Dedifferentiated amniotic fluid mesenchymal stem cell (primary cell): ENCODE measurements at regions not wholly inside any gene's neighbourhood (a gene's known extent, or its start where the extent isn't known, plus 50 kb on each side); places are given as distances from the start of the nearest gene placed in this dataset.
A peak's percentile ranks its signal among the peaks of the same experiment; 100 is the strongest.

Experiments
- DNase-seq: peaks from one replicate; pipeline ENCODE4 v3.0.0-alpha.2; 2016; ENCODE audit errors: extremely low spot score

DNA sequence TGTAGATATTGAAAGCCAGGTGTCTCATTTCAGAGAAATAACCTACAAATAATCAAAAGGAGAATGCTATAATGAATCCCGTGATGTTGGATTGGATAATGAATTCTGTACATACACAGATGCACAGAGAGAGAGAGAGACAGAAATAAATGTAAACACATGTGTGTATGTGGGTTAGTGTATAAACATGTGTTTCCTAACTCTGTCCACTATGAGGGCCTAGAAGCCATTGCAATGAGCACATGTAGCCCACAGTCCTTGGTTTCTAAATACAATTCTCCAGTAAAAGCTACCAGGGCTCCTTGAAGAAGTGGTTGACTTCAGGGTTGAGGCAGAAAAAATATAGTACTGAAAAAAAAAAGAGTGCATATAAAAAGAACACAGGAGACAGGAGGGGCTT lies 109.5 kb downstream of the INHBB start:
- DNase-seq, result no peak

DNA sequence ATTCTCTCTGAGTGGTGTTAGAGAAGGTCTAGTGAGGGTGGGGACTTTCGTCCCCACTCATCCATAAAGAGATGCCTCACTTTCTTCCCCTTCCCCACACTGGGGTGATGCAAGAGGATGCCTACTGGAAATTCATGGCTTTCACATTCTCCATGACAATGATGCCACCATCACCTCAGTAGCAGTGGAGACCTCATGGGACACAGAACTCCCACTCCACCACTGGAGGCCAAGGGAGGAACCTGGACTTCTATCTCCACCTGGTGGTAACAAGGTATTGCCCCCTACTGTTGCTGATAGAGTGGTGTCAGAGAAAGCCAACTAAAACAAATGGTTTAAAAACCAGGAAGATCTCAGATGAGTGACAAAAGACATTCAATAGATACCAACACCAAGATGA lies 110.9 kb downstream of the INHBB start:
- DNase-seq, result no peak

DNA sequence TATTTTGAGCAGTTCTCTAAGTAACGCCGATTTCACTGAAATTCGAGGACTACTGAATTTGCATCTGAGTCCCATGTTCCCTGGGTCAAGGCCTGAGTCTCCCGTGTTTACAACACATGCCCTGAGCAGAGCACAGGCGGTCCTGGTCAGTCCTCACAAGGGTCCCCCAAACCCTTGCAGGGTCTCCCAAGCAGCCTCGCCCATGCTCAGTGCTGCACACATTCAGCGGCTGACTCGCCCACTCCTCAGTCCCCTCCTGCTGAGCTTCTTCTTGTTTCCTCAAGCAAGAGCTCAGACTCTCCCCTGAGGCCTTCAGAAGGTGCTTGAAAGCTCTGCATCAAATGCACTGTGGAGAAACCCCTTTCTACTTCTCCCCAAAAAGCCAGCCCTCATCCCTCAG lies 114.6 kb downstream of the INHBB start:
- DNase-seq, result no peak

DNA sequence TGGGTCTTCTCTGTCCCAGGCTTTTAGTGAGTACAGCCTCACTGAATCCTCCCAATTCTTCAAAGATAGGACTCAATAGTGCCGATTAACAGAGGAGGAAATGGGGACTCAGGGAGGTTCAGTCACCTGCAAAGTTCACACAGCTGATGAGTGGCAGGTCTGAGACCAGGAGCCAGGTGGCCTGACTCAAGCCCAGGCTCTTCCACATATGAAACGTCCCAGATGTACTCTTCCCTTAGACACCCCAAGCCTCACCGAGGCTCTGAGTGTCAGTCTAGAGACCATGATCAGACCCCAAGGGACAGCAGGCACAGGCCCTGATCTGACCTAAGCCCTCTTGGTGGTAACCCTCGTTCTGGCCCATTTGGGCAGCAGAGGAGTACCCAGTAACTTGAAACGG lies 115.2 kb downstream of the INHBB start:
- DNase-seq, result no peak

DNA sequence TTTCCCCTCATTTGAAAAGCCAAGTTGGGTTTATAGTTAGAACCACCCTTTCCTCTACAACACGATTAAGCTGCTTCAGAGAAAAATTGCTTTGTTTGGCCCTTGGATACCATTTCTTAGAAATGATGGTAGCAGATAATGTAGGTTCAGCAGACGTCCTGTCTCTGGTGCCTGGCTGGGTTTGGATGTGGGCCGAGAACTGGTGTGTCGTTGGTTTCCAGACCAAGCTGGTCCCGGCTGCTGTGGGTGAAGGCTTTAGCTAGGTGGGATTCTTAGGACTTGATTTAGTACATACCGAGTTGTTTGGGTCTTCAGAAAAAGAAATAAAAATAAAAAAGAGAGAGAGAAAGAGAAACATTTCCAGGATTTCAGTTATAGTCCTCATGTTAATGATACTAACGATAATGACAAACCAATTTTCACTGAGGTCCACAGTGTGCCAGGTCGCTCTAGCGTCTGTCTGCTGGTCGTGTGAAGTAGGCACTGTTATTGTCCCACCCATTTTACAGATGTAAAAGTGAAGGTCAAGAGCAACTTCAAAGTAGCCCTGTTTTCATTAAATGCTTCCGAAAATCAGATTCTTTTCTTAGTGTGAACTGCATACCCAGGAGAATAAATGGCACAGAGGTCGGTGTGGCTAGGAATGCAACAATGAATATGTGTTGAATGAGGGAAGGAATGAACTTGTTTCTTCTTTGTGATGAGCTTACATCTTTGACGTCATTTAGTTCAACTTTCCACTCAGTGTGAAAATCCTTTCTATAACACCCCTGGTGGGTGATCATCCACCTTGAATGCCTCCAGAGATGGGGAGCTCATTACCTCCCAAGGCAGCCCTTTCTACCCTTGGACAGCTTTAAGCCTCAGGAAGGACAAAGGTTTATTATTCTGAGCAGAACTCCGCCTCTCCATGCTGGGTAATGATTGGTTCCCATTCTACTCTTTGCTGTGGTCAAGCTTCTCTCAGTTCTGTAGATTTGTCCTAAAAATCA lies 115.9 kb downstream of the INHBB start:
- DNase-seq, result no peak

DNA sequence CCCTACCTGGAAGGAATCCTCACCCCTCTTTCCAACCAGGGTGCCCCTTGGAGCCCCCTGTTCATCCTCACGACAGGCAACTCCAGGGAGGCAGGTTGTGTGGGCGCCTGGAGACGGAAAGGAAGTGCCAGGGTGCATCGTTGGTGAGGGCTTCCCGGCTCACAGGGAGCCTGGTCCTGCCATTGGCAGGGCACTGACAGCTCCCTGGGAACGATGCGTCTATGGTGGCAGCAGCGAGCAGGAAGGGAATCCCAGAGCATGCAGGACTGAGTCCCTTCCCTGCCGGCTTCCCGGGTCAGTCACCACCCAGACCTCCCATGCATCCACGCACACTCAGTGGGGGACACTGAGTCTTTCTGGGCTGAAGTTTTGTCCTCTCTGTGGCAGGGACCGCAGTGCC lies 117.6 kb downstream of the INHBB start:
- no peak for DNase-seq

DNA sequence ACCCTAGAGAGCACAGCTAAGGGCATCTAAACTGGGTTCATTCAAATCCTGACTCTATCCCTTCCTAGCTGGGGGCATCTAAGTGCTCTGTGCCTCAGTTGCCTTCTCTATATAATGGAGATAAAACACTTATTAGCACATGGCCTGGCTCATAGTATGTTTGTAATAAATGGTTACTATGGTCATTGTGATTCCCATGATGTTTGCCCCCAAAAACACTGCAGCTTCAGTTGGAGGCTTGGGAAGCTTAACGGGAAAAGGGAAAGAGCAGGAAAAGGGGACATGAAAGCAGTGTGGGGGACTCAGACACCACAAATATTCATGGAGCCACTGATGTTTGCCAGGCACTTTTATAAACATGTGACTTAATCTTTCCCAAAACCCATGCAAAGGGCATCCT lies 118.1 kb downstream of the INHBB start:
- no peak for DNase-seq

DNA sequence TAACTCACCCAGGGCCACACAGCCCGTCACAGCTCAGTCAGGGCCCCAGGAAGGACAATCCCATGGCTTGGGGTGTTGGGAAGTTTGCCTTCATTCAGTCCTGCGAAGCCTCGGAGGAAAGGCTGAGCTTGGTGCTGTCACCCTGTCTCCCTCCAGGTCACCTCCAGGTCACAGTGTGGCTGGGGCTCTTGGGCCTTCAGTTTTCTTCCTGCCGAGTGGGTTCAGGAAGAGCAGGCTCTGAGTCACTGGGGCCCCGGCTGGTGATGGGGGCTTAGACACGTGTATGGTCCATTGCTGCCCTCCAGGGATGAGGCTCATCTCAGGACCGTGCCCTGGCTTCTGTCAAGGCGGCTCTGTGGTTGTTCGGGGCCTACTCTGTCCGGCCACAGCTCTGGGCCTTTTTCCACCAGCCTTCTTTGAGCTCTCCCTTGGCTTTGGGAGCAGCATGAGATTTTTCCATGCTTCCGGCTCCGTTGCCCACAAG lies 118.6 kb downstream of the INHBB start:
- DNase-seq, result no peak

DNA sequence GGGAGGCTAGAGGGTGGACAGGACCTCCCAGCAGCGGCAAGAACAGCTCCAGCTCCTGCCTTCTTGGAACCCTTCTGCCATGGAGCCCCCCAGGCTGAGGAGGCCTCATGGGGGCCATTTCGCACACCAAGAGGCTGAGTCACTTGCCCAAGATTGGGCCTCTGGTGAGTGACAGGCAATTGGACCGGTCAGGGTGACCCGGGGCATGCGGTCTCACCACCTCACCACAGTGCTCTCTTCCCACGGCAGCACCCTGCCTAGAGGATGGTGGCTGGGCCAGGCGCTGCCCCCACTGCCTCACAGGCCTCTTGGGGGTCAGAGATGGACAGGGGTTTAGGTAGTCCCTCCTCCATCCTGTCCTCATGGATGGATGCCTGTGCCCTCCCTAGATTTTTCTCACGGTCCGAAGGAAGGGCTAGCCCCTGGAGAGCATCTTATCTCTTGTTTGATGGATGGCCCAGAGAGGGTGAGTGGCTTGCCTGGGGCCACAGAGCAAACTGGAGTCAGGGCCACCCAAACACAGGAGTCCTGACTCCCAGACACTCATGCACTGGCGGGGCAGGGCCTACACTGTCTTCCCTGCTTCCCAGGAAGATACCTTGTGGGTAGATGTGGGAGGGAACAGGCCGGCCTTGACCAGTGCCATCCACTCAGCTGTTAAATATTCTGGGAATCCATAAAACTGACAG lies 119.2 kb downstream of the INHBB start:
- DNase-seq, result no peak

DNA sequence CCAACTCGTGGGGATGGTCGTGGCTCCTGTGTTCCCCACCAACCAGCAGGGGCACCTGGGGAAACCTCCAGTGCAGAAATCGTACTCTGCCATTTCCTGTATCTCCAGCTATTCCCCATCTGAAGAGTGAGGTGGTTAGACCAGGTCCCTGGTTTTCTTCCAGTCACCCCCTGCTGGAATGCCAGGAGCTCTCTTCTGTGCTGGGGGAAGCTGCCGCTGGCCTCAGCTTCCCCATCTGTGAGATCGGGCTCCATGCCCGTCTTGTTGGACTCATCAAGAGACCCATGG lies 119.7 kb downstream of the INHBB start:
- DNase-seq, result no peak

DNA sequence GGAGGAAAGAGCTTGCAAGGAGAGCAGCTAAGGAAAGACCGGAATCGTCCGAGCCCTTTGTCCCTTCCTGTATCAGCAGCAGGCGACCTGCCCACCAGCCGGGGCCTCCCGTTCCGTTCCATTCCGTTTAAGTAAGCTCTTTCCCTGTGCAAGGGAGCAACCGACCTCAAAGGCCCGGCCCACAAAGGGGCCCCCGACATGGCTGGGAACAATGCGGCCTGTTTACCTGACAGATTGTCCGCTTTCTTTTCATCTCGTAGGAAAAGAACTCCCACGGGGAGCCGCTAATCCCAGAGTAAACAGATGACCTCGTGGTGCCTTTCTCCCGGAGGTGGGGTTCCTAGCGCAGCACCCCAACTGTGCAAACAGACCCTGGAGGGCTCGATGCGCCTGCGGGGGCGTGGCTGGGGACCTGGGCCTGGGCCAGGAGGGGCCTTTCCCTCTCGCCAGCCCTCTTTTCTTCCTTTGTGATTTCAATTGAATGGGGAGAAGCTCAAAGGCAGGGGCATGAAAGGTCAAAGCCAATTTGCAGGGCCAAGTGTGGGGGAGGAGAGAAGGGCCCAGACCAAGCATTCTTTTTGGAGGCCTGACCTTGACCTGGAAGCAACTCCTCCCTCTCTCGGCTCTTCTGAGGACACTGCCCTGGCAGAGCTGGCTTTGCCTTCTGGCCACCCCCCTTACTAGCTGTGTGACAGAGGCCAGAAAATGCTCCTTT lies 120.2 kb downstream of the INHBB start:
- DNase-seq, result no peak

DNA sequence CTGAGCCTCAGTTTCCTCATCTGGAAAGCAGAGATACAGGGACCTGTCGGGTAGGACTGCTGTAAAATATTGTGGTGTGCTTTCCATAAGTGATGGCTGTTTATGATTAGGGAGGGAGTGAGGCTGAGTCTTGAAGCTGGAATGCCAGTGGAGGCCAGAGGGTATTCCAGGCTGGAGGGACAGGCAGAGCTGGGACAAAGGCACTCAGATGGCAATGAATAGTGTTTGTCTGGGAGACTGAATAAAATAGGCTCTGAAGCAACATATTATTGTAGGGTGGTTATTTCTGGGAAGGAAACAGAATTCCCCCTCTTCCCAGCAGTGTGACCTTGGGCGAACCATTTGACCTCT lies 120.7 kb downstream of the INHBB start:
- peak; percentile 18 for DNase-seq

DNA sequence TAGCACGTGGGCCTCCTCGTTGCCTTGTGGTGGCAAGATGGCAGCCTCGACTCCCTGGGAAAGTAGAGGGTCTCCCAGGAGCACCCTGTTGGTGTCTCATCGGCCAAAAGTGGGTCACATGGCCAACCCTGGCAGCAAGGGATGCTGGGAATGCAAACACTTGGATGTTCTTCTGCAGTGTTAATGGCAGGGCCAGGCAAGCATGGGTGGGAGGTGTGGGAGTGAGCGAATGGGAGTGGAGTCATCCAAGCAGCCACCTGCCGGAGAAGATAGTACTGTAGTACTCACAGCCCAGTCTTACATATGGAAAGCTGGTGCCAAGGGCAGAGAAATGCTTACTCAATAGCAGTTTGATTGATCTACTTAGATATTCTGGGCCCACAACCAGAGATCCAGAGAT lies 122.2 kb downstream of the INHBB start:
- no peak for DNase-seq

DNA sequence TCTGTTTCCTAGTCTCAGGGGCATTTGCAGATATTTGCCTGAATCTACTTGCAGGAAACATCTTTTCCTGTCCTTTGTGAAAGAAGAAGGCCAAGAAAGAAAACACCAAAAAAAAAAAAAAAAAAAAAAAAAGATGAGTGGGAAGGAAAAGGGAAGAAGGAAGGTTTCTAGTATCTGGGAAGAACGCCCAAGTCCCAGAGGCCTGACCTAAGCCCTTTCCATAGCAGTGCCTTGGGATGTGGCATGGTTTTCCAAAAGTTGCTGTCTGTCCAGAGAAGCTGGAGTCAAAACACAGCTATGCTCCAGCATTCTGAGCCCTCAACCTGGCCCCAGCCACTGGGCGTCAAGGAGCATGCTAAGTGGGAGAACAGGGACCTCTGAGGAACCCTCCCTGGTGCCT lies 123.5 kb downstream of the INHBB start:
- DNase-seq, result no peak

DNA sequence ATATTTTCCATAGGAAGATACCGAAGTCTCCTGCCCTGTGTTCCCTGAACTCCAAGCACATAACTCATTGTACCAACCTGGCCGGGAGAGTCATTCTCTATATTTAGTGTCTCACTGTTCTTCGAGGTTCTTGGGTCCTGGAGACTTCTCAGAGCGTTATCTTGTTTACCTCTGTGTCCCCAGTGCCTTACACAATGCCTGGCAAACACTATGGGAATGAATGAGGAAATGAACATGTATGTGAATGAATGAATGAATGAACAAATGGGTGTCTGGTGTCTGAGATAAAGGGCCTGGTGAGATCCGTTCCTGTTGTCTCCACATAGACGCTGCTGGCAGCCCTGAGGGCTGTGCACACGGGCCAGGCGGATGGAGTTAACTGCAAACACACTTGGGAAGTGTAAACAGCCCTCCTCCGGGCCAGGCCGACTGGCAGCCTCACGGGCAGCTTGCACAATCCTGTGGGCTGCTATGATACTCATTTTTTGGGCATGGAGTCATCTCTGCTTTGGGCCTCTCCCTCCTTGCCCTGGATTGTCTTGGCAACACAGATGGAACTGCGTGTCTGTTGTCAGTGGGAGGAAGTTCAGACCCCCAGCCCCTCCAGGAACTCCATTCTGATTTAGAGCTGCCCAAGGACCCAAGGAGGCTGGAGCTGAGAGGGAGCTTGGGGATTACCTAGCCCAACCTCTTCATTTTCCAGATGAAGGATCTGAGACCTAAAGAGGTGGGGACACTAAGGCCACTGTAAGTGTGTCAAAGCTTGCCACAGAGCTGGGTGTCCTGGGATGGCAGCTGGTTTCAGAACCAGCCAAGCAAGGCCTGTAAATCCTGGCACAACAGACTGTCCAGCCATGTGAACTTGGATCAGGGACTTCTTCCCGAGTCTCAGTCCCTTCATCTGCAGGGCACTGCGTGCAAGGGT lies 124.4 kb downstream of the INHBB start:
- DNase-seq, result peak; percentile 96

DNA sequence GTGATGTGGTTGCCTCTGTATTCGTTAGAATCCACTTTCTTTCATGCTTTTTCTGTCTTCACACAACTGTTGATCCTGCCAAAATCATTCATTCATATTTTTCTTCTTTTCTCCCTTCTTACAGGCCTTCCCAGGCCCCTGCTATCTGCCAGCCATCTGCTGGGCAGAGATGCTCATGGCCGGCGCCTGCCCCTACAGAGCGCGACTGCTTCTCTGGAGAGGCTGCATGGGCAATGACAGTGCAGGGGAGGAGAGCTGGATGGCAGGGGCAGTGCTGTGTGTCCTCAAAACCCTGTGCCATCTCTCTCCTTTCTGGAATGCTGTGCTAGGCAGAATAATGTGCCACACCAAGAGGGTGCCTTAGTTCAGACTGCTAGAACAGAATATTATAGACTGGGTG lies 125.2 kb downstream of the INHBB start:
- DNase-seq, result no peak

DNA sequence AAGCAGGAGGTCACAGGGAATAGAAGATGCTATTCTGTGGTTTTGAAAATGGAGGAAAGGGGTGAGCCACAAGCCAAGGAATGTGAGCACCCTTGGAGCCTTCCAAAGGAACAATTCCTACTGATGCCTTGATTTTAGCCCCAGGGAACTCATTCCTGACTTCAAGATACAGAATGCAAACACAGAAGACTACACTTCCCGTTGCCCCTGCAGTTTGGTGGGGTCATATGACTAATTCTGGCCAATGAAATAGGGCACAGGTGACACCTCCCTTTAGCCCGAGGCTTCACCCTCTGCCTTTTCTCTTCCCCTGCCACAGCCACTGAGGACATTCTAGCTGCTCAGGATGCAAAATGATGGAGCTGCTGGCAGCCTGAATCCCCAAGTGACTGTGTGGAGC lies 126.1 kb downstream of the INHBB start:
- DNase-seq, result no peak

DNA sequence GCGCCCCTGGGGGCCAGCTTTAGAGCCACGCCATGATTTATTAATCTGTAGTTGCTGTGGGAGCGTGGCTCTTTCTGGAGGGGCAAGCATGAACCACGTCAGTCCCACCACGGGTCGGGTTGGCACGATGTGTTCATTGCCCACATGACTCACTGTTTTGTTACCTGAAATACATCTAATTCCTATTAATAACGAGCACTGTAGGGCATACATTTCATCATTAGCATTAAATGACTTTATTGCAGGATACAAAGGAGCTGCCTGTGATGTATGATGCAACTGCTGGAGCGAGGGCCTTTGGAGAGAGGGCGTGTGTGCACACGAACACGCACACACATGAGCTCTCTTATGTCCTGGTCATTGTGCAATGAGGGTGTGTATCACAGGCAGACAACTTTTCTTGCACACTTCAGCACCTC lies 127.0 kb downstream of the INHBB start:
- no peak for DNase-seq

DNA sequence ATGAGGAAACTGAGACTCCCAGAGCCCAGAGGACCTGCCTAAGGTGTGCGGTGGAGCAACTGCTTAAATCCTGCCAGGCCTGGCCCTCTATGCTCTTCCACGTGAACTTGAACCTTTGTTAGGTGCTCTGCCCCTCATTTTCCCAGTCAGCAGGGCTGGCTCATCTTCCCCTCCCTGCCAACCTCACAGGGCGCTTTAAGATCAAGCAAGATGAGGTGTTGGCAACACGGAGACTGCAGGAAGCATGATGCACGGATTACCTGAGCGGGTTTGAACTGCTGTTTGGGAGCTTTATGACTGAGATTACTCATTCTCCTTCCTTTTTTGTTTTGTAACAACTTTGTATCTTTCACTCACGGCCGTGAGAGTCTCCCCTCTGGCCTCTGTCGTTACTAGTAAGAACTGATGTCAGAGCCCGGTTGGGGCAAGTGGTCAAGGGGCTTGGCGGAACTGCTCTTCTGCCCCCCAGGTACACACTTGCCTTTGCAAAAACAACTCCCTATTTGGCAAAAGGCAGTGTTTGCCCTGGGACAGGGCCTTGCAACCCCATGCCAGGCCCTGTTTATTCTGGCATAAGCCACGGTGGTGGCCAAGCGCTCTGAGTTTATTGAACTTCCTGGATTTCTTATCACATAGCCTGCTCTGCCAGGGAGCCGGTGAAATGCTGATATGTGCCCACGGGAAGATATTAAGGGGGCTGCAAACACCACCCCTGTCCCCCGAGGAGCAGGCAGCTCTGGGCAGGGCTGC lies 127.8 kb downstream of the INHBB start:
- DNase-seq, result no peak

DNA sequence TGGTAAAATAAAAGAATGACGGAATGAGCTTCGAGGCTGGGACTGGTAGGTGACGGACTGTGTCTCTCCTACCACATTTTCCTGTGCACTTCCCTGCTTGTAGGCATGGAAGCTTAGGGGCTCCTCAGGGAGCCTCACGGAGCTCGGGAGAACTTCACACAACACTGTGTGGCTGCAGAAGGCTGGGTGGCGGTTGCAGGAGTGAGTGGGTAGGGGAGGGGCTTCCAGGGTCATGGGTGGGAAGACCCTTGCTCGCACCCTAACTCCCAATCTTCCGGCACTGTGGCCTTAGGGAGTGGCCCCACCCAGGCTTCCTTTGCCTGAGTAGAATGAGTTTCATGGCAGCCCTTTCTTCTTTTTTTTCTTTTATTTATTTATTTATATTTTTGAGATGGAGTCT lies 128.6 kb downstream of the INHBB start:
- DNase-seq, result no peak

DNA sequence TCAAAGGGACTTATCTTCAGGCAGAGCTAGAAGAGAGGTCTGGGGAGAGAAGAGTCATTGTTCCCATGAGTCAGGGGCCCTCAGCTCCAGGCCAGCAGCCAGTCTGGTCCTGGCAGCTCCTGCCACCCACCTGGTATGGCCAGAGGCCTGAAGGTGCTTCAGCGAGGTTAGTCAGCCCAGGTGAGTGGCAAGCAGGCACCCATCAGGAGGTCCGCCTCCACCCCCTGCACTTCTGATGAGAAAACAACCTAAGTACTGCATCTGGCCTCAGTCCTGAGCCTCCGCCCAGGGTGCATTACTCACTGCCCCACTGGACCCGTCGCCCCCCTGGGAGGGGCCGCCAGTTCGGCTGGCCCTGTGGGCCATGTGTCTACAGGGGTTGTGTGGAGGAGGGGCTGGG lies 130.2 kb downstream of the INHBB start:
- no peak for DNase-seq
